GM12873 (cell line): ENCODE measurements at regions not wholly inside any gene's neighbourhood (a gene's known extent, or its start where the extent isn't known, plus 50 kb on each side); places are given as distances from the start of the nearest gene placed in this dataset.

ENCODE experiments used
- CTCF ChIP-seq: IDR thresholded peaks from 2 replicates; pipeline ENCODE4 v1.5.1; 2012; ENCODE audit warnings: low read depth, mild to moderate bottlenecking, moderate library complexity, low read length, control low read depth; ENCODE audit not compliant: insufficient read depth; ENCODE audit errors: missing control alignments

- no peak for TF ChIP-seq CTCF
Observed at GRCh38 chr16:86104537-86105048, 205.6 kb downstream of the IRF8 start.

GRCh38 chr16:86107215-86107825 is 208.4 kb downstream of the IRF8 start:
- TF ChIP-seq CTCF = no peak

- TF ChIP-seq CTCF = no peak
Observed at GRCh38 chr16:86108062-86108461, 209.1 kb downstream of the IRF8 start.

GRCh38 chr16:86110134-86110533 is 211.2 kb downstream of the IRF8 start:
- no peak for TF ChIP-seq CTCF

GRCh38 chr16:86110726-86111125 is 211.8 kb downstream of the IRF8 start:
- no peak for TF ChIP-seq CTCF

- TF ChIP-seq CTCF = no peak
Observed at GRCh38 chr16:86112178-86112577, 213.2 kb downstream of the IRF8 start.

- TF ChIP-seq CTCF = no peak
Observed at GRCh38 chr16:86117235-86117634, 218.3 kb downstream of the IRF8 start.
